ENCODE measurements at regions not wholly inside any gene's neighbourhood (a gene's known extent, or its start where the extent isn't known, plus 50 kb on each side); places are given as distances from the start of the nearest gene placed in this dataset.

DNA sequence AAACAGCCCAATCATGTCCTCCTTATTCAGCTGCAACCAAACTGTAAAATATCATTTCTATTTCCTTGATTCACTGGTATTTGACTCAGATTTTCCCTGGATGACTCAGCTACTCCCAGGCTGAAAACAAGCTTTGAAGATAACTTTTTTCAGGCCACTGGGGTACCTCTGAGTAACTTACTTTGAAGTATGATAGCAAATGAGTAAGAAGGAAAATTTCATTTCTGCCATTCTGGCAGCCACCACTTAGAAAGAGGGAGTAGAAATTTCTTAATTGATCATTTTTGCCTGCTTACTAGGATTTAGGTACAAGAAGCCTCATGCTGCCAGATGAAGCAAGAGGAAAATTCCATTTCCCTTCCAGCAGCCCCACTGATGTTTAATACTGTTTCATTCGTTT, 247.4 kb downstream of the PRELID2 start:
- TF ChIP-seq CTCF (IDR thresholded peaks at IDR 0.05) (no peak), KDM1A (IDR thresholded peaks at IDR 0.05; ENCODE audit: low read depth) (no peak), CBX2 (IDR thresholded peaks at IDR 0.05; ENCODE audit: borderline replicate concordance, low read depth) (no peak), TP53 (CRISPR knock-in tag; IDR thresholded peaks at IDR 0.05) (no peak), RNF2 (IDR thresholded peaks at IDR 0.05; ENCODE audit: borderline replicate concordance, low read depth) (no peak), RFX5 (IDR thresholded peaks at IDR 0.05) (no peak), ZFP36 (IDR thresholded peaks at IDR 0.05; ENCODE audit: borderline replicate concordance, partially characterized antibody) (no peak), MYC (IDR thresholded peaks at IDR 0.05; ENCODE audit: borderline replicate concordance, low read length) (no peak), JUN (IDR thresholded peaks at IDR 0.05) (0 out of 5 replicates have a peak, but pooled peaks of 1 of the 2 experiments have one; percentile 50), PHF8 (IDR thresholded peaks at IDR 0.05; ENCODE audit: borderline replicate concordance, low read depth) (no peak), REST (IDR thresholded peaks at IDR 0.05) (no peak), CEBPB (IDR thresholded peaks at IDR 0.05) (no peak), POLR2A (IDR thresholded peaks at IDR 0.05; ENCODE audit: low read length) (no peak)
- TF ChIP-seq, protein P1, sequence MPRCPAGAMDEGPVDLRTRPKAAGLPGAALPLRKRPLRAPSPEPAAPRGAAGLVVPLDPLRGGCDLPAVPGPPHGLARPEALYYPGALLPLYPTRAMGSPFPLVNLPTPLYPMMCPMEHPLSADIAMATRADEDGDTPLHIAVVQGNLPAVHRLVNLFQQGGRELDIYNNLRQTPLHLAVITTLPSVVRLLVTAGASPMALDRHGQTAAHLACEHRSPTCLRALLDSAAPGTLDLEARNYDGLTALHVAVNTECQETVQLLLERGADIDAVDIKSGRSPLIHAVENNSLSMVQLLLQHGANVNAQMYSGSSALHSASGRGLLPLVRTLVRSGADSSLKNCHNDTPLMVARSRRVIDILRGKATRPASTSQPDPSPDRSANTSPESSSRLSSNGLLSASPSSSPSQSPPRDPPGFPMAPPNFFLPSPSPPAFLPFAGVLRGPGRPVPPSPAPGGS (IDR thresholded peaks at IDR 0.05): no peak

Data from A549 (cell line).